Fibroblast of skin of left biceps (primary cell): ENCODE measurements at regions not wholly inside any gene's neighbourhood (a gene's known extent, or its start where the extent isn't known, plus 50 kb on each side); places are given as distances from the start of the nearest gene placed in this dataset.
"Not testable (repeated sequence)": the region's sequence is repeated elsewhere in the genome, so short reads cannot be mapped to it uniquely, and the experiment has no call there.

Source experiments
- DNase-seq, 2 experiments: peaks; one replicate each; pipeline ENCODE4 v3.0.0-alpha.2; 2013; ENCODE audit warnings: low read depth in 2 of 2

GRCh38 chr1:58932859-58933598 is 149.2 kb upstream of the JUN start:
- peak; percentile 26 to 38 for DNase-seq

- no peak for DNase-seq
Measured at GRCh38 chr1:58933599-58933926, 149.7 kb upstream of the JUN start.

GRCh38 chr1:58934706-58935105 is 150.9 kb upstream of the JUN start:
- DNase-seq = no peak

- DNase-seq = no peak
Measured at GRCh38 chr1:58936973-58937372, 153.1 kb upstream of the JUN start.

- no peak for DNase-seq
Measured at GRCh38 chr1:58939146-58939545, 155.3 kb upstream of the JUN start.

GRCh38 chr1:58939666-58940370 is 156.0 kb upstream of the JUN start:
- DNase-seq = no peak

GRCh38 chr1:58941471-58942289 is 157.8 kb upstream of the JUN start:
- DNase-seq = no peak

GRCh38 chr1:58942759-58943191 is 158.9 kb upstream of the JUN start:
- no peak for DNase-seq

GRCh38 chr1:58943776-58944175 is 159.9 kb upstream of the JUN start:
- no peak for DNase-seq

GRCh38 chr1:58944439-58944838 is 160.6 kb upstream of the JUN start:
- no peak for DNase-seq

GRCh38 chr1:58946390-58946789 is 162.5 kb upstream of the JUN start:
- DNase-seq = no peak

- DNase-seq = no peak
Measured at GRCh38 chr1:58948671-58949070, 164.8 kb upstream of the JUN start.

- DNase-seq = no peak
Measured at GRCh38 chr1:58949551-58950220, 165.8 kb upstream of the JUN start.

- DNase-seq = no peak
Measured at GRCh38 chr1:58950897-58951296, 167.1 kb upstream of the JUN start.

- DNase-seq = not testable (repeated sequence)
Measured at GRCh38 chr1:58953951-58954350, 170.1 kb upstream of the JUN start.

- DNase-seq = not testable (repeated sequence)
Measured at GRCh38 chr1:58963287-58963686, 179.4 kb upstream of the JUN start.

GRCh38 chr1:58964428-58964827 is 180.6 kb upstream of the JUN start:
- no peak for DNase-seq

GRCh38 chr1:58964880-58965279 is 181.0 kb upstream of the JUN start:
- DNase-seq = no peak

GRCh38 chr1:58966103-58966916 is 182.5 kb upstream of the JUN start:
- no peak for DNase-seq

- DNase-seq = no peak
Measured at GRCh38 chr1:58966917-58967740, 183.3 kb upstream of the JUN start.
